GM12878 (cell line): ENCODE measurements at regions not wholly inside any gene's neighbourhood (a gene's known extent, or its start where the extent isn't known, plus 50 kb on each side); places are given as distances from the start of the nearest gene placed in this dataset.

Source experiments
- ATF3 ChIP-seq: IDR thresholded peaks from 2 replicates; pipeline ENCODE4 v1.6.1; 2011; ENCODE audit warnings: low read depth, mild to moderate bottlenecking, low read length, moderate library complexity, borderline replicate concordance; ENCODE audit errors: extremely low read depth
- CTCF ChIP-seq, 3 experiments: IDR thresholded peaks in 2 of 3; conservative IDR thresholded peaks in 1 of 3; 2 replicates each; pipeline ENCODE4 v1.5.1; 2011; ENCODE audit warnings: low read depth in 3 of 3, low read length in 3 of 3, mild to moderate bottlenecking in 3 of 3, control low read depth in 2 of 3, moderate library complexity in 2 of 3, inconsistent platforms in 1 of 3, mixed read lengths in 1 of 3; ENCODE audit not compliant: control insufficient read depth in 2 of 3, insufficient read depth in 1 of 3; ENCODE audit errors: extremely low read depth in 1 of 3
- EZH2 ChIP-seq: IDR thresholded peaks from 2 replicates; pipeline ENCODE4 v1.6.1; 2012; ENCODE audit warnings: low read depth, mild to moderate bottlenecking, control low read depth, inconsistent platforms, low read length, borderline replicate concordance; ENCODE audit not compliant: control insufficient read depth
- FOXM1 ChIP-seq: IDR thresholded peaks from 2 replicates; pipeline ENCODE4 v1.6.1; 2012; ENCODE audit warnings: low read depth, mild to moderate bottlenecking, inconsistent platforms, low read length, moderate library complexity
- HCFC1 ChIP-seq: fragments of 150-350 bp; IDR thresholded peaks from 2 replicates; pipeline ENCODE4 v1.6.1; 2014; ENCODE audit warnings: low read length
- HDGF ChIP-seq: fragments of 450-650 bp; IDR thresholded peaks from 2 replicates; pipeline ENCODE4 v1.6.1; 2016; ENCODE audit warnings: antibody characterized with exemption
- IKZF1 ChIP-seq: fragments of 450-650 bp; conservative IDR thresholded peaks from 2 replicates; pipeline ENCODE4 v1.6.1; 2017; ENCODE audit warnings: antibody characterized with exemption, mild to moderate bottlenecking
- PAX8 ChIP-seq: fragments of 450-650 bp; IDR thresholded peaks from 2 replicates; pipeline ENCODE4 v1.6.1; 2017; ENCODE audit warnings: mild to moderate bottlenecking, moderate library complexity
- POLR2AphosphoS5 ChIP-seq: IDR thresholded peaks from 2 replicates; pipeline ENCODE4 v1.6.1; 2011; ENCODE audit warnings: mild to moderate bottlenecking, low read length, inconsistent platforms
- RAD51 ChIP-seq: fragments of 450-650 bp; IDR thresholded peaks from 2 replicates; pipeline ENCODE4 v1.6.1; 2016; ENCODE audit warnings: moderate library complexity, mild to moderate bottlenecking, inconsistent platforms
- SIN3A ChIP-seq: IDR thresholded peaks from 2 replicates; pipeline ENCODE4 v1.6.1; 2012; ENCODE audit warnings: low read depth, low read length, improper control_type of control experiment
- TAF1 ChIP-seq: IDR thresholded peaks from 2 replicates; pipeline ENCODE4 v1.6.1; 2011; ENCODE audit warnings: mild to moderate bottlenecking, low read depth, low read length, borderline replicate concordance
- USF2 ChIP-seq: IDR thresholded peaks from 2 replicates; pipeline ENCODE4 v1.6.1; 2011; ENCODE audit warnings: low read depth, low read length, improper control_type of control experiment, borderline replicate concordance
- TF ChIP-seq, protein P1 (sequence below): fragments of 450-650 bp; IDR thresholded peaks from 2 replicates; pipeline ENCODE4 v1.6.1; 2018; ENCODE audit warnings: mild to moderate bottlenecking, low read depth, moderate library complexity; ENCODE audit not compliant: partially characterized antibody

DNA sequence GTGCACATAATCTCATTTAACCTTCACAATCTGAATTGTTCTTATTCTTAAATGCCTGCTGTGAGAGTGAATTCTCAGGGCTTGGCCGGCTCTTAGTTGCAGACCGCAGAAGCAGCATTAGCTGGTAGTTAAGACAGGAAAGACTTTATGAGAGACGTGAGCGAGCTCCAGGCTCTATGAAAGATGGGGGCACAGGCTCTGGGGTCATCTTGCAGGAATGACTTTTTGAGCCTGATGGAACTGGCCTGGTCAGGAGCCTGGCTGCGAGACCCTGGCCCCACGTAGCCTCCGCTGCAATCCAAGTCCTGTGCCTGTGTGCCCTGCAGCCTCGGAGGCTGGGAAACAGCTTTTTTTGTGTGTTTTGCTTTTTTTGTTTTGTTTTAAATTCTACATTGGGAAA, 958.8 kb upstream of the ZNF722 start:
- no peak for TF ChIP-seq CTCF (IDR thresholded peaks at IDR 0.05 in 2 of 3, conservative IDR thresholded peaks at IDR 0.05 in 1 of 3; ENCODE audit: control insufficient read depth in 2 of 3, extremely low read depth in 1 of 3, insufficient read depth in 1 of 3, low read depth in 3 of 3, low read length in 3 of 3)
- TF ChIP-seq ATF3, result no peak
- no peak for TF ChIP-seq HCFC1
- no peak for TF ChIP-seq IKZF1
- TF ChIP-seq EZH2, result no peak
- TF ChIP-seq POLR2AphosphoS5, result no peak
- TF ChIP-seq HDGF, result no peak
- TF ChIP-seq, protein P1, sequence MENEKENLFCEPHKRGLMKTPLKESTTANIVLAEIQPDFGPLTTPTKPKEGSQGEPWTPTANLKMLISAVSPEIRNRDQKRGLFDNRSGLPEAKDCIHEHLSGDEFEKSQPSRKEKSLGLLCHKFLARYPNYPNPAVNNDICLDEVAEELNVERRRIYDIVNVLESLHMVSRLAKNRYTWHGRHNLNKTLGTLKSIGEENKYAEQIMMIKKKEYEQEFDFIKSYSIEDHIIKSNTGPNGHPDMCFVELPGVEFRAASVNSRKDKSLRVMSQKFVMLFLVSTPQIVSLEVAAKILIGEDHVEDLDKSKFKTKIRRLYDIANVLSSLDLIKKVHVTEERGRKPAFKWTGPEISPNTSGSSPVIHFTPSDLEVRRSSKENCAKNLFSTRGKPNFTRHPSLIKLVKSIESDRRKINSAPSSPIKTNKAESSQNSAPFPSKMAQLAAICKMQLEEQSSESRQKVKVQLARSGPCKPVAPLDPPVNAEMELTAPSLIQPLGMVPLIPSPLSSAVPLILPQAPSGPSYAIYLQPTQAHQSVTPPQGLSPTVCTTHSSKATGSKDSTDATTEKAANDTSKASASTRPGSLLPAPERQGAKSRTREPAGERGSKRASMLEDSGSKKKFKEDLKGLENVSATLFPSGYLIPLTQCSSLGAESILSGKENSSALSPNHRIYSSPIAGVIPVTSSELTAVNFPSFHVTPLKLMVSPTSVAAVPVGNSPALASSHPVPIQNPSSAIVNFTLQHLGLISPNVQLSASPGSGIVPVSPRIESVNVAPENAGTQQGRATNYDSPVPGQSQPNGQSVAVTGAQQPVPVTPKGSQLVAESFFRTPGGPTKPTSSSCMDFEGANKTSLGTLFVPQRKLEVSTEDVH, result no peak
- no peak for TF ChIP-seq SIN3A
- TF ChIP-seq RAD51, result no peak
- no peak for TF ChIP-seq FOXM1
- no peak for TF ChIP-seq TAF1
- no peak for TF ChIP-seq USF2
- no peak for TF ChIP-seq PAX8
